ENCODE measurements at regions not wholly inside any gene's neighbourhood (a gene's known extent, or its start where the extent isn't known, plus 50 kb on each side); places are given as distances from the start of the nearest gene placed in this dataset.

- TF ChIP-seq CTCF (conservative IDR thresholded peaks at IDR 0.05; ENCODE audit: low read depth, low read length), result no peak
- TF ChIP-seq EZH2 (IDR thresholded peaks at IDR 0.05; ENCODE audit: low read length, unreplicated experiment), result no peak
- TF ChIP-seq EZH2phosphoT487 (IDR thresholded peaks at IDR 0.05; ENCODE audit: borderline replicate concordance, low read length), result no peak
Measured at GRCh38 chr4:73673286-73673685, 53.0 kb upstream of the RASSF6 start.

Measured in PC-3 (cell line).